IMR-90 (cell line): ENCODE measurements at regions not wholly inside any gene's neighbourhood (a gene's known extent, or its start where the extent isn't known, plus 50 kb on each side); places are given as distances from the start of the nearest gene placed in this dataset.

ENCODE experiments used
- ATAC-seq: fragments of 200-7000 bp; cut with Tn5 transposase; 2 replicates; pipeline ENCODE4 v1.9.1; 2020; ENCODE audit warnings: low read depth, mild to moderate bottlenecking, moderate library complexity
- BruUV-seq: library from RNA; stranded (reverse); fragments of 400-500 nt; replicated peaks from 2 replicates; lab custom pipeline; 2021; lab: Mats Ljungman, UMichigan
- CTCF ChIA-PET: fragments of 300-600 bp; formaldehyde crosslinking; extraction: SDS; loops from one replicate; lab custom pipeline; 2021; ENCODE audit warnings: antibody characterized with exemption; lab: Yijun Ruan, JAX
- POLR2A ChIA-PET: fragments of 300-600 bp; sonication (Branson Sonifier 250); formaldehyde crosslinking; loops from one replicate; lab custom pipeline; 2022; ENCODE audit warnings: antibody characterized with exemption; ENCODE audit not compliant: unreplicated experiment; lab: Charles Lee
- DNase-seq: peaks from one replicate; pipeline ENCODE4 v3.0.0; 2013
- H2AFZ ChIP-seq: replicated peaks from 2 replicates; pipeline ENCODE3; 2013; ENCODE audit warnings: low read length, mild to moderate bottlenecking; ENCODE audit not compliant: poor library complexity
- H2AK5ac ChIP-seq: 2 replicates; pipeline ENCODE4 v1.6.1; 2013; ENCODE audit warnings: low read depth, low read length, inconsistent platforms
- H2AK9ac ChIP-seq: replicated peaks from 2 replicates; pipeline ENCODE3; 2013; ENCODE audit warnings: mild to moderate bottlenecking, low read depth, low read length, moderate library complexity; ENCODE audit not compliant: poor library complexity
- H2BK120ac ChIP-seq: 2 replicates; pipeline ENCODE4 v1.6.1; 2013; ENCODE audit warnings: low read depth, low read length, inconsistent platforms
- H2BK15ac ChIP-seq: 3 replicates; pipeline ENCODE4 v1.6.1; 2013; ENCODE audit warnings: low read depth, low read length, inconsistent platforms
- H2BK20ac ChIP-seq: 2 replicates; pipeline ENCODE4 v1.6.1; 2013; ENCODE audit warnings: low read depth, mild to moderate bottlenecking, inconsistent platforms, low read length, moderate library complexity
- H2BK5ac ChIP-seq: 2 replicates; pipeline ENCODE4 v1.6.1; 2013; ENCODE audit warnings: mild to moderate bottlenecking, low read depth, low read length, inconsistent platforms; ENCODE audit not compliant: poor library complexity, severe bottlenecking
- H3K14ac ChIP-seq: replicated peaks from 2 replicates; pipeline ENCODE4 v1.6.1; 2013; ENCODE audit warnings: low read depth, low read length, inconsistent platforms
- H3K18ac ChIP-seq: 2 replicates; pipeline ENCODE4 v1.6.1; 2013; ENCODE audit warnings: low read depth, low read length, control low read depth
- H3K23ac ChIP-seq: 2 replicates; pipeline ENCODE4 v1.6.1; 2013; ENCODE audit warnings: low read depth, low read length, inconsistent platforms
- H3K27ac ChIP-seq: 2 replicates; pipeline ENCODE4 v1.5.1; 2013; ENCODE audit warnings: mild to moderate bottlenecking, control low read depth, low read length; ENCODE audit not compliant: insufficient read depth
- H3K27me3 ChIP-seq: 2 replicates; pipeline ENCODE4 v1.6.1; 2013; ENCODE audit warnings: low read length; ENCODE audit not compliant: control insufficient read depth, insufficient read depth
- H3K36me3 ChIP-seq: 2 replicates; pipeline ENCODE4 v1.6.1; 2013; ENCODE audit warnings: low read length, mixed read lengths; ENCODE audit not compliant: control insufficient read depth, insufficient read depth
- H3K4ac ChIP-seq: 2 replicates; pipeline ENCODE4 v1.6.1; 2013; ENCODE audit warnings: low read depth, low read length, inconsistent platforms
- H3K4me1 ChIP-seq: 2 replicates; pipeline ENCODE4 v1.6.1; 2013; ENCODE audit warnings: low read length, mixed read lengths; ENCODE audit not compliant: control insufficient read depth, insufficient read depth
- H3K4me2 ChIP-seq: 2 replicates; pipeline ENCODE4 v1.6.1; 2013; ENCODE audit warnings: low read depth, mild to moderate bottlenecking, control low read depth, low read length, moderate library complexity
- H3K4me3 ChIP-seq: 2 replicates; pipeline ENCODE4 v1.5.1; 2013; ENCODE audit warnings: low read depth, mild to moderate bottlenecking, control low read depth, low read length, moderate library complexity; ENCODE audit not compliant: insufficient read depth
- H3K56ac ChIP-seq: 2 replicates; pipeline ENCODE4 v1.6.1; 2013; ENCODE audit warnings: low read length, inconsistent platforms; ENCODE audit not compliant: insufficient read depth; ENCODE audit errors: extremely low read depth
- H3K79me1 ChIP-seq, 2 experiments: 2 replicates each; pipeline ENCODE4 v1.6.1; 2013; ENCODE audit warnings: low read length in 2 of 2, inconsistent platforms in 1 of 2, low read depth in 1 of 2
- H3K9ac ChIP-seq: 2 replicates; pipeline ENCODE4 v1.6.1; 2013; ENCODE audit warnings: low read depth, low read length, control low read depth
- H3K9me1 ChIP-seq: 2 replicates; pipeline ENCODE4 v1.6.1; 2013; ENCODE audit warnings: low read length, inconsistent platforms; ENCODE audit not compliant: insufficient read depth
- H3K9me3 ChIP-seq: 2 replicates; pipeline ENCODE4 v1.6.1; 2013; ENCODE audit warnings: low read length; ENCODE audit not compliant: control insufficient read depth, insufficient read depth
- H4K20me1 ChIP-seq: 2 replicates; pipeline ENCODE4 v1.6.1; 2013; ENCODE audit warnings: low read length, inconsistent platforms; ENCODE audit not compliant: insufficient read depth
- H4K5ac ChIP-seq: 2 replicates; pipeline ENCODE4 v1.6.1; 2013; ENCODE audit warnings: mild to moderate bottlenecking, low read depth, low read length, control low read depth
- H4K8ac ChIP-seq, 2 experiments: 2 replicates each; pipeline ENCODE4 v1.6.1; 2013; ENCODE audit warnings: low read depth in 2 of 2, low read length in 2 of 2, control low read depth in 1 of 2, inconsistent platforms in 1 of 2
- H4K91ac ChIP-seq: 2 replicates; pipeline ENCODE4 v1.6.1; 2013; ENCODE audit warnings: low read depth, low read length, inconsistent platforms; ENCODE audit not compliant: insufficient read depth
- BHLHE40 ChIP-seq: fragments of 150-350 bp; IDR thresholded peaks from 2 replicates; pipeline ENCODE4 v1.6.1; 2016; ENCODE audit warnings: mild to moderate bottlenecking, low read depth, low read length
- CEBPB ChIP-seq: IDR thresholded peaks from 2 replicates; pipeline ENCODE4 v1.6.1; 2012; ENCODE audit warnings: low read depth, low read length, improper control_type of control experiment
- CHD1 ChIP-seq: IDR thresholded peaks from 2 replicates; pipeline ENCODE4 v1.6.1; 2012; ENCODE audit warnings: low read depth, low read length, improper control_type of control experiment
- FOS ChIP-seq: fragments of 150-350 bp; IDR thresholded peaks from 2 replicates; pipeline ENCODE4 v1.6.1; 2016; ENCODE audit warnings: low read depth, low read length
- MAFK ChIP-seq: IDR thresholded peaks from 2 replicates; pipeline ENCODE4 v1.6.1; 2012; ENCODE audit warnings: low read depth, low read length, improper control_type of control experiment
- MAZ ChIP-seq: IDR thresholded peaks from 2 replicates; pipeline ENCODE4 v1.6.1; 2012; ENCODE audit warnings: low read depth, mild to moderate bottlenecking, low read length, improper control_type of control experiment, moderate library complexity, borderline replicate concordance
- MXI1 ChIP-seq: IDR thresholded peaks from 2 replicates; pipeline ENCODE4 v1.6.1; 2012; ENCODE audit warnings: low read depth, mild to moderate bottlenecking, low read length, moderate library complexity, borderline replicate concordance
- NFE2L2 ChIP-seq: fragments of 150-350 bp; IDR thresholded peaks from 2 replicates; pipeline ENCODE4 v1.6.1; 2016; ENCODE audit warnings: low read depth, mild to moderate bottlenecking, low read length
- POLR2A ChIP-seq: IDR thresholded peaks from 2 replicates; pipeline ENCODE4 v1.6.1; 2012; ENCODE audit warnings: mild to moderate bottlenecking, low read depth, low read length
- RAD21 ChIP-seq: IDR thresholded peaks from 2 replicates; pipeline ENCODE4 v1.6.1; 2012; ENCODE audit warnings: low read length, improper control_type of control experiment
- RCOR1 ChIP-seq: IDR thresholded peaks from 2 replicates; pipeline ENCODE4 v1.6.1; 2012; ENCODE audit warnings: mild to moderate bottlenecking, low read length, improper control_type of control experiment; ENCODE audit not compliant: insufficient replicate concordance
- RFX5 ChIP-seq: IDR thresholded peaks from 2 replicates; pipeline ENCODE4 v1.8.0; 2012; ENCODE audit warnings: low read depth, mild to moderate bottlenecking, low read length, moderate library complexity
- SMC3 ChIP-seq: fragments of 150-350 bp; IDR thresholded peaks from 2 replicates; pipeline ENCODE4 v1.6.1; 2016; ENCODE audit warnings: low read depth, mild to moderate bottlenecking, antibody characterized with exemption, low read length, moderate library complexity
- USF2 ChIP-seq: fragments of 150-350 bp; IDR thresholded peaks from 2 replicates; pipeline ENCODE4 v1.6.1; 2017; ENCODE audit warnings: mild to moderate bottlenecking, antibody characterized with exemption, low read length, low read depth
- WGBS, 2 experiments: methylation state at CpG; one replicate each; pipeline versions ENCODE4 v1.1.5 to v1.1.7; 2013; ENCODE audit warnings: missing lambda C conversion rate in 2 of 2; ENCODE audit not compliant: insufficient read length in 1 of 2; ENCODE audit errors: extremely low coverage in 2 of 2; 5-methylcytosine and 5-hydroxymethylcytosine counted together
- dilution Hi-C: fragments of 300-500 bp; cut with HindIII; formaldehyde crosslinking; loops from one replicate; pipeline ENCODE4 v1.14.3; 2018; ENCODE audit warnings: low sequenced_read_pairs; ENCODE audit not compliant: unreplicated experiment
- in situ Hi-C: fragments of 300-500 bp; cut with MboI; formaldehyde crosslinking; loops from 3 replicates; pipeline ENCODE4 v1.14.3; 2019; ENCODE audit warnings: low sequenced_read_pairs, inconsistent platforms, mixed read lengths
- intact Hi-C: fragments of 100-400 bp; cut with micrococcal nuclease; formaldehyde crosslinking; loops from 2 replicates; pipeline ENCODE4 v1.10.0; 2022
- TF ChIP-seq, protein P1 (sequence below): conservative IDR thresholded peaks from 2 replicates; pipeline ENCODE4 v1.5.1; 2012; ENCODE audit warnings: mild to moderate bottlenecking, low read depth, low read length, improper control_type of control experiment

GRCh38 chr10:129063212-129063611 is 403.8 kb upstream of the MGMT start:
- dilution Hi-C loops (no loop called here), intact Hi-C loops (no loop called here), in situ Hi-C loops (no loop called here)
- Histone ChIP-seq H3K9ac (no peak overlapping the region), H3K27ac (no peak overlapping the region), H3K27me3 (no peaks in the 10 kb centered on the region; the same call in 1 of the 2 replicates), H3K9me1 (no peaks in the 10 kb centered on the region), H4K91ac (no peak overlapping the region), H2BK20ac (no peak overlapping the region), H4K5ac (no peak overlapping the region), H3K4me1 (no peaks in the 10 kb centered on the region), H2BK5ac (no peak overlapping the region), H3K4ac (no peak overlapping the region), H3K36me3 (no peaks in the 10 kb centered on the region), H2AK5ac (no peak overlapping the region), H3K4me3 (no peak overlapping the region), H3K4me2 (no peak overlapping the region), H2BK120ac (no peak overlapping the region), H2AK9ac (no peak overlapping the region), H3K56ac (no peak overlapping the region), H3K79me1 (no peaks in the 10 kb centered on the region), H3K23ac (no peak overlapping the region), H3K18ac (no peak overlapping the region), H3K14ac (no peak overlapping the region), H2AFZ (no peak overlapping the region), H2BK15ac (no peak overlapping the region), H4K8ac (no peak overlapping the region), H3K9me3 (peaks cover 4% of the 10 kb centered on the region), H4K20me1 (no peaks in the 10 kb centered on the region)
- ChIA-PET POLR2A (no interaction called here), CTCF (no interaction called here)
- TF ChIP-seq SMC3 = no peak
- TF ChIP-seq USF2 = no peak
- TF ChIP-seq CHD1 = no peak
- no peak for TF ChIP-seq BHLHE40
- TF ChIP-seq CEBPB = no peak
- TF ChIP-seq FOS = no peak
- no peak for TF ChIP-seq RCOR1
- TF ChIP-seq, protein P1, sequence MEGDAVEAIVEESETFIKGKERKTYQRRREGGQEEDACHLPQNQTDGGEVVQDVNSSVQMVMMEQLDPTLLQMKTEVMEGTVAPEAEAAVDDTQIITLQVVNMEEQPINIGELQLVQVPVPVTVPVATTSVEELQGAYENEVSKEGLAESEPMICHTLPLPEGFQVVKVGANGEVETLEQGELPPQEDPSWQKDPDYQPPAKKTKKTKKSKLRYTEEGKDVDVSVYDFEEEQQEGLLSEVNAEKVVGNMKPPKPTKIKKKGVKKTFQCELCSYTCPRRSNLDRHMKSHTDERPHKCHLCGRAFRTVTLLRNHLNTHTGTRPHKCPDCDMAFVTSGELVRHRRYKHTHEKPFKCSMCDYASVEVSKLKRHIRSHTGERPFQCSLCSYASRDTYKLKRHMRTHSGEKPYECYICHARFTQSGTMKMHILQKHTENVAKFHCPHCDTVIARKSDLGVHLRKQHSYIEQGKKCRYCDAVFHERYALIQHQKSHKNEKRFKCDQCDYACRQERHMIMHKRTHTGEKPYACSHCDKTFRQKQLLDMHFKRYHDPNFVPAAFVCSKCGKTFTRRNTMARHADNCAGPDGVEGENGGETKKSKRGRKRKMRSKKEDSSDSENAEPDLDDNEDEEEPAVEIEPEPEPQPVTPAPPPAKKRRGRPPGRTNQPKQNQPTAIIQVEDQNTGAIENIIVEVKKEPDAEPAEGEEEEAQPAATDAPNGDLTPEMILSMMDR = no peak
- no peak for TF ChIP-seq MAFK
- no peak for TF ChIP-seq MXI1
- TF ChIP-seq RAD21 = no peak
- no peak for TF ChIP-seq MAZ
- no peak for TF ChIP-seq NFE2L2
- no peak for TF ChIP-seq POLR2A
- no peak for TF ChIP-seq RFX5
- DNase-seq (no peak), ATAC-seq (no peak)
- BruUV-seq = no TSS peak
- WGBS, 2 experiments = no CpG with 5 or more reads among the region's 4 CpGs
